HG03103 (cell line): ENCODE measurements at regions not wholly inside any gene's neighbourhood (a gene's known extent, or its start where the extent isn't known, plus 50 kb on each side); places are given as distances from the start of the nearest gene placed in this dataset.

ENCODE experiments used
- ATAC-seq: cut with Tn5 transposase; IDR thresholded peaks from one replicate; pipeline ENCODE4 v1.9.1; 2021; ENCODE audit warnings: low read depth; ENCODE audit not compliant: unreplicated experiment

GRCh38 chr10:78907551-78908211 lies 161.1 kb upstream of the ZMIZ1 start:
- no peak for ATAC-seq

- ATAC-seq, result no peak
Observed at GRCh38 chr10:78909221-78909620, 159.5 kb upstream of the ZMIZ1 start.

GRCh38 chr10:78910021-78910420 lies 158.7 kb upstream of the ZMIZ1 start:
- ATAC-seq, result no peak

GRCh38 chr10:78910476-78910875 lies 158.3 kb upstream of the ZMIZ1 start:
- ATAC-seq, result no peak

GRCh38 chr10:78910886-78911285 lies 157.9 kb upstream of the ZMIZ1 start:
- ATAC-seq, result no peak

GRCh38 chr10:78911533-78912340 lies 157.0 kb upstream of the ZMIZ1 start:
- no peak for ATAC-seq

GRCh38 chr10:78912361-78913218 lies 156.2 kb upstream of the ZMIZ1 start:
- no peak for ATAC-seq

GRCh38 chr10:78913219-78914059 lies 155.3 kb upstream of the ZMIZ1 start:
- ATAC-seq, result no peak

- ATAC-seq, result no peak
Observed at GRCh38 chr10:78914060-78914378, 154.7 kb upstream of the ZMIZ1 start.

GRCh38 chr10:78914502-78915189 lies 154.1 kb upstream of the ZMIZ1 start:
- no peak for ATAC-seq

GRCh38 chr10:78915190-78915518 lies 153.6 kb upstream of the ZMIZ1 start:
- ATAC-seq, result no peak

GRCh38 chr10:78916227-78916626 lies 152.5 kb upstream of the ZMIZ1 start:
- no peak for ATAC-seq

- ATAC-seq, result no peak
Observed at GRCh38 chr10:78919181-78919966, 149.4 kb upstream of the ZMIZ1 start.

- ATAC-seq, result no peak
Observed at GRCh38 chr10:78920011-78920410, 148.8 kb upstream of the ZMIZ1 start.

GRCh38 chr10:78921895-78922294 lies 146.9 kb upstream of the ZMIZ1 start:
- ATAC-seq, result no peak

GRCh38 chr10:78923647-78924318 lies 145.0 kb upstream of the ZMIZ1 start:
- no peak for ATAC-seq

- ATAC-seq, result no peak
Observed at GRCh38 chr10:78924319-78925003, 144.3 kb upstream of the ZMIZ1 start.

- no peak for ATAC-seq
Observed at GRCh38 chr10:78925275-78925674, 143.5 kb upstream of the ZMIZ1 start.
